ENCODE measurements at regions not wholly inside any gene's neighbourhood (a gene's known extent, or its start where the extent isn't known, plus 50 kb on each side); places are given as distances from the start of the nearest gene placed in this dataset.
"Not testable (repeated sequence)": the region's sequence is repeated elsewhere in the genome, so short reads cannot be mapped to it uniquely, and the experiment has no call there.

DNA sequence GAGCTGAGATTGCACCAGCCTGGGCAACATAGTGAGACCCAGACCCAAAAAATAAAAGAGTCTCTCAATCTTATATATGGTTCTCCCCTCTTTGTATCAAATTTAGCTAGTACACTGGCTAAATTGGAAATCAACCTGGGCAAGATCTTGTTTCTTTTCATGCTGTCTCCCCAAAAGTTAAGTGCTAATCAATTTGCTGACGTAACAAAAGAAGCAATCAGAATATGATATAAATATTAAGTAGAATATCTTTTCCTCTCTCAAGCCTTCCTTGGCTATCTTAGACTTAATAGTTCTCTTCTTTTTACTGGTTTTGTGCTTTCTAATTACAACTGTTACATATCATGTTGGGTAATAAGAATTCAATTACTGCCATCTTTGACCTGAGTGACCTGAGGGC lies 258.9 kb downstream of the KCNRG start:
- no peak for DNase-seq (ENCODE audit: low spot score)

DNA sequence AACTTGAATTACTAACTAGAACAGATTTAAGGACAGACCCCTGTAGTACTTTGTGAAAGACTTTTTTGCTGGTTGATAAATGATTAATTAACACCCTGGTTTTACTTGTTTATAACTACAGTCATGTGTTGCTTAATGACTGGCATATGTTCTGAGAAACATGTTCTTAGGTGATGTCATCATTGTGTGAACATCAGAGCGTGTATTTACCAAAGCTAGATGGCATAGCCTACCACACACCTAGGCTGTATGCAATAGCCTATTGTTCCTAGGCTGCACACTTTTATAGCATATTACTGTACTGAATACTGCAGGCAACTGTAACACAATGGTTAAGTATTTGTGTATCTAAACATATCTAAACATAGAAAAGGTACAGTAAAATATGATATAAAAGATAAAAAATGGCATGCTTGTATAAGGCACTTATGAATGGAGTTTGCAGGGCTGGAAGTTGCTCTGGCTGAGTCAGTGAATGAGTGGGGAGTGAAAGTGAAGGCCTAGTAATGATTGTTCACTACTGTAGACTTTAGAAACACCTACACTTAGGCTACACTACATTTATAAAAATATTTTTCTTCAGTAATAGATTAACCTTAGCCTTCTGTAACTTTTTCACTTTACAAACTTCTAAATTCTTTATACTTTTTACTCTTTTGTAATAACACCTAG lies 260.3 kb downstream of the KCNRG start:
- DNase-seq (ENCODE audit: low spot score), result no peak

DNA sequence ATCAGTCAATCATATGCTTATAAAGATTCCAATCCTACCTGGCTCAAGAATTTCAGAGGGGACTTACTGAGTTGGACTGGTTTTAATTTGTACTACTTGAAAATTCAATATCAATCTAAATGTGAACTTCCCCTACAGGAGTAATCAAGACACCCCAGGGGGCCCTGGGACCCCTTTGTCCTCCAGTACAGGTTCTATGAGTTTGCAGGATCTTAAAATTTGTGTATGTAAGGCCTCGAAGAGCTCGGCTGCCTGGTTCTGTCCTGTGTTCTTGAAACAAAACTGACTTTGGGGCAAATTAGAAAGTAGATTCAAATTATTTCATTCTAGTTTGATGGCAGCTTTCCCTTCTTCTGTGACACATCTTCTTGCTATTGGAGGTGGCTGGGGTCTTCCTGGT lies 261.3 kb downstream of the KCNRG start:
- no peak for DNase-seq (ENCODE audit: low spot score)

- no peak for DNase-seq (ENCODE audit: low spot score)
Measured at GRCh38 chr13:50277127-50277526, 261.9 kb downstream of the KCNRG start.

DNA sequence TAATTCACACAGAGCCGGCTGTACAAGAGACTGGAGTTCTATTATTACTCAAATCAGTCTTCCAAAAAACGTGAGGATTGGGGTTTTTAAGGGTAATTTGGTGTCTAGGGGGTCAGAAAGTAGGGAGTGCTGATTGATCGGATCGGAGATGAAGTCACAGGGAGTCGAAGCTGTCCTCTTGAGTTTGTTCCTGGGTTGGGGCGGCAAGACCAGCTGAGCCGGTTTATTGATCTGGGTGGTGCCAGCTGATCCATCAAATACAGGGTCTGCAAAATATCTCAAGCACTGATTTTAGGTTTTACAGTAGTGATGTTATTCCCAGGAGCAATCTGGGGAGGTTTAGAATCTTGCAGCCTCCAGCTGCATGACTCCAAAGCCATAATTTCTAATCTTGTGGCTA lies 262.7 kb downstream of the KCNRG start:
- no peak for DNase-seq (ENCODE audit: low spot score)

- DNase-seq (ENCODE audit: low spot score), result no peak
Measured at GRCh38 chr13:50280441-50280937, 265.2 kb downstream of the KCNRG start.

DNA sequence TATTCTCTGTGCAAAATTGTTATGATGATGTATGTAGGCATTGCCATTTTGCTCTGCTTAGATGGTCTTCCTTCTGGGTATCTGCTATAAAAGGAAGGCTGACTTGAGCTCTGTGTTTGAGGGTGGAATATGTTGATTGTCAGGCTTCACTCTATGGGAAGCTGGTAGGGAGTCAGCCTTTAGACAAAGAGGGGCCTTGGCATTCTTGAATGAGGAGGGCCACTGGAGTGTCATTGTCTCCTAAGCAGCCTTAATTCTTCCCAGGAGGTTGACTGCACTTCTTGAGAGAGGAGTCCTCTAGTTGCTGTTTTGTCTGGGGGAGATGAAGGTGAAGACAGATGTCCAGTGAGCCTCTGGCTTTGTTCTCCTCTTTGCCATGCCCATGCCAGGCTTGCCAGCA lies 266.8 kb downstream of the KCNRG start:
- DNase-seq (ENCODE audit: low spot score), result no peak

- DNase-seq (ENCODE audit: low spot score), result no peak
Measured at GRCh38 chr13:50283017-50283416, 267.8 kb downstream of the KCNRG start.

- no peak for DNase-seq (ENCODE audit: low spot score)
Measured at GRCh38 chr13:50284540-50284939, 269.3 kb downstream of the KCNRG start.

DNA sequence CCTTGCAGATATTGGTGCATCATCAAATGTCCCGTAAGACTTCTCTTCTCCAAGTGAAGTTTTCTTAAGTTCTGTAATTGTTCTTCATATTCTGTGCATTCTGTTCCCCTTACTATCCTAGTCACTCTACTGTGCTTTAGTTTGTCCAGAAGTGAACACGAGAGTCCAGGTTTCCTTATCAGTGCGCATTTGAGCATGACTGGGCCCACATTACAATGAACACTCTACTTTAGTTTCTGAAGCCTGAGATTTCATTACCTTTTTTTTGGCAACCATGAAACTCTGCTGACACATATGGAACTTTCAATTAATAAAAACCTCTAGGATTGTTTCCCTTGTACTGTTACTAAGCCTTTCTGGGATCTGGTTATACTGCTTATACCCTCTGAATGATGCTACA lies 270.0 kb downstream of the KCNRG start:
- no peak for DNase-seq (ENCODE audit: low spot score)

DNA sequence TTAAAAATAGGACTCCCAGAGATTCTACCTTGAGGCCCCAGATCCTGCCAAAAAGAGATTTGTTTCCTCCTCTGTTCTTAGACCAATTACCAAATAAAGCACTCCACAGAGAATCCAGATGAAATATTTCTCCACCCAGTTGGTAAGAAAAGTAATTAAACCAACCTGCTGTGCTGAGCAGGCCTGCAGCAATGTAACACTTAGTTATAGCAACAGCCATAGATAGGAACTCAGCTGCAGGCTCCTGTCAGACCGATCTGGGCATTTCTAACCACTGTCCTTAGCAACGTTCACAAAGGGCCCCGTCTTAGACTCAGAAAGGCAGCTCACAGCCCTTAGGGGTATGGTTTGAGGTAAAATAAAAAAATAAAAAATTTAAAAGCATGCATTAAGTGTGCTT lies 271.1 kb downstream of the KCNRG start:
- DNase-seq (ENCODE audit: low spot score), result no peak

- DNase-seq (ENCODE audit: low spot score), result no peak
Measured at GRCh38 chr13:50290186-50290585, 274.9 kb downstream of the KCNRG start.

DNA sequence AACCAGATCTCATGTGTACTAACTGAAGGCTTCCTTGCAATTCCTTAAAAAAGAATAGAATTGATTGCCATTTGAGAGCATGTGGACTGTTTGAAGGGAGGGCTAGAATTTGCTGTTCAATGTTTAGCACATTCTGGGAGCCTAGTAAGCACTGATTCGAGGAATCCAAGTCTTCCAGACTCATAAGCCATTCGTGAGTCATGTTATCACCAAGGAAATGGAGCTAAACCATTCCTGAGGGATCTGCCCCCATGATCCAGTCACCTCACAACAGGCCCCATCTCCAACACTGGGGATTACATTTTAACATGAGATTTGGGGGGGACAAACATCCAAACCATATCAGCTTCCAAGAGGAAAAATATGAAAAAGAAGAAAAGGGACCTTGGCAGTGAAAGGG lies 276.4 kb downstream of the KCNRG start:
- DNase-seq (ENCODE audit: low spot score), result no peak

GRCh38 chr13:50292081-50292480 lies 276.8 kb downstream of the KCNRG start:
- DNase-seq (ENCODE audit: low spot score), result no peak

- DNase-seq (ENCODE audit: low spot score), result not testable (repeated sequence)
Measured at GRCh38 chr13:50294425-50294824, 279.2 kb downstream of the KCNRG start.

- no peak for DNase-seq (ENCODE audit: low spot score)
Measured at GRCh38 chr13:50299546-50300249, 284.5 kb downstream of the KCNRG start.

DNA sequence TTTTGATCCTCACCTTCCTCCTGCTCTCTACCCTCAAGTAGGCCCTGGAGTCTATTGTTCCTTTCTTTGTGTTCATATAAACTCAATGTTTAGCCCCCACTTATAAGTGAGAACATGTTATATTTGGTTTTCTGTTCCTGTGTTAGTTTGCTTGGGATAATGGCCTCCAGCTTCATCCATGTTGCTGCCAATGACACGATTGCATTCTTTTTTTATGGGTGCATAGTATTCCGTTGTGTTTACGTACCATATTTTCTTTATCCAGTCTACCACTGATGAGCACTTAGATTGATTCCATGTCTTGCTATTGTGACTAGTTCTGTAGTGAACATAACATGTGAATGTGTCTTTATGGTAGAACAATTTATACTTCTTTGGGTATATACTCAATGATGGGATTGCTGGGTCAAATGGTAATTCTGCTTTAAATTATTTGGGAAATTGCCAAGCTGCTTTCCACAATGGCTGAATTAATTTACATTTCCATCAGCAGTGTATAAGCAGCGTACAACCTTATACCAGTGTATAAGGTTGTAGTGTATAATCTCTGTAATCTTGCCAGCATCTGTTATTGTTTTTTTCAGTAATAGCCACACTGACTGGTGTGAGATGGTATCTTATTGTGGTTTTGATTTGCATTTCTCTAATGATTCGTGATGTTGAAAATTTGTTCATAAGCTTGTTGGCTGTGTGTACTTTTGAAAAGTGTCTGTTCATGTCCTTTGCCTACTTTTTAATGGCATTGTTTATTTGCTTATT lies 288.9 kb downstream of the KCNRG start:
- DNase-seq (ENCODE audit: low spot score), result no peak

DNA sequence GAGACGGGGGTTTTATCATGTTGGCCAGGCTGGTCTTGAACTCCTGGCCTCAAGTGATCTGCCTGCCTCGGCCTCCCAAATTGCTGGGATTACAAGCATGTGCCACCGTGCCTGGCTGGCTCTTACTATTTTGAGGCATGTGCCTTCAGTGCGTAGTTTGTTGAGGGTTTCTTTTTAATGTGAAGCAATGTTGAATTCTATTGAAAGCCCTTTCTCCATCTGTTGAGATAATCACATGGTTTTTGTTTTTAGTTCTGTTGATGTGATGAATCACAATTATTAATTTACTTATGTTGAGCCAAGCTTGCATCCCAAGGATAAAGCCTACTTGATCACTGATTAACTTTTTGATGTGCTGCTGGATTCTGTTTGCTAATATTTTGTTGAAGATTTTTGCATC lies 290.9 kb downstream of the KCNRG start:
- no peak for DNase-seq (ENCODE audit: low spot score)

DNA sequence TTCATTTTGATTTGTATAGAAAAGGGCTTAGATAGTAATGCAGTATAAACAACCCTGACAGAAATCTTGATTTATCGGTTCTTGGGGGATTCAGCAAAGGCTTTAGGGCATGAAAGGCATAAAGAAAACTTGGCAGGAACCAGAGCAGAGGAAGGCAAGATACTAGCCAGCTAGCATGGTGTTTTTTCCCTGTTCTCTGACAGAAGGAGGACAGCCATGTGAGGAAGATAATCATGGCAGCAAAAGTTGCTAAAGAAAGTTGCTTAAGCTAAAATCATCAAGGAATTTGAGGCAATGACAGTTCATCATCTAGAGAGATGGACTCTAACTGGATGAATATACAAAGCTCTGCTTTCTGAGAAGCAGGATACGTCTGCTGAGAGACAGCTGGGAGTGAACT lies 294.1 kb downstream of the KCNRG start:
- no peak for DNase-seq (ENCODE audit: low spot score)

GRCh38 chr13:50309882-50310594 lies 294.8 kb downstream of the KCNRG start:
- no peak for DNase-seq (ENCODE audit: low spot score)

DNA sequence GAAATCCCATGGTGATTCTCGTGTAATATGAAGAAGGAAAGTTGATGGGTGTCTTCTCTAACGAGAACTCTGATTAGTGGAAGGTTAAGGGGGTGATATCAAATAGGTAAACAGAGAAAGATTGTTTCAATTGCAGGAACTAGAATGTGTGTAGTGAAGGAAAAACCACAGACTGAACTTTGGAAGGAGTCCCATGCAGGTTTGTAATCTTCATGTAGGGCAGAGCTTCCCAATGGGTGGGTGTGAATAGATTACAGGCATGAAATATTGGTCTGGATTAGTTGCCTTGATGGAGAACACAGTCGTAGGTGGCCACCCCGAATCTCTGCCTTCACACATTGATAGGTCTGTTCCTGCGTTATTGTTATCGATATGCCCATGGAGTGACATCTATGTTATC lies 295.5 kb downstream of the KCNRG start:
- DNase-seq (ENCODE audit: low spot score), result no peak

- DNase-seq (ENCODE audit: low spot score), result no peak
Measured at GRCh38 chr13:50318887-50319286, 303.6 kb downstream of the KCNRG start.
